CD8-positive, alpha-beta memory T cell (primary cell): ENCODE measurements at regions not wholly inside any gene's neighbourhood (a gene's known extent, or its start where the extent isn't known, plus 50 kb on each side); places are given as distances from the start of the nearest gene placed in this dataset.

Experiments
- CTCF ChIA-PET: fragments of 350-600 bp; sonication (Branson Sonifier 250); formaldehyde crosslinking; loops from one replicate; lab custom pipeline; 2021; ENCODE audit warnings: antibody characterized with exemption; lab: Charles Lee
- POLR2A ChIA-PET: fragments of 350-600 bp; sonication (Branson Sonifier 250); formaldehyde crosslinking; loops from one replicate; lab custom pipeline; 2021; ENCODE audit warnings: antibody characterized with exemption; lab: Charles Lee
- DNase-seq, 5 donors: peaks; one replicate each; pipeline versions ENCODE4 v3.0.0 to v3.0.0-alpha.2; 2020 to 2022; ENCODE audit warnings: mixed read lengths in 1 of 5
- H3K27ac ChIP-seq: one replicate; pipeline ENCODE4 v1.7.0; 2013; ENCODE audit warnings: low read depth, mild to moderate bottlenecking, low read length, moderate library complexity
- H3K27me3 ChIP-seq: 2 replicates; pipeline ENCODE4 v1.7.0; 2013; ENCODE audit warnings: low read length, mild to moderate bottlenecking; ENCODE audit not compliant: insufficient read depth, poor library complexity, severe bottlenecking
- H3K36me3 ChIP-seq: 2 replicates; pipeline ENCODE4 v1.7.0; 2013; ENCODE audit warnings: mild to moderate bottlenecking, low read length, moderate library complexity; ENCODE audit not compliant: insufficient read depth
- H3K4me1 ChIP-seq: 2 replicates; pipeline ENCODE4 v1.7.0; 2013; ENCODE audit warnings: mild to moderate bottlenecking, low read length, moderate library complexity; ENCODE audit not compliant: insufficient read depth
- H3K4me3 ChIP-seq: 2 replicates; pipeline ENCODE4 v1.7.0; 2013; ENCODE audit warnings: mild to moderate bottlenecking, low read length
- H3K9me3 ChIP-seq: 2 replicates; pipeline ENCODE4 v1.7.0; 2013; ENCODE audit warnings: mild to moderate bottlenecking, low read length
- H3K27ac Mint-ChIP-seq, 8 donors: one replicate each; pipeline ENCODE4 v1.8.0; 2020 to 2021; ENCODE audit warnings: mixed read lengths in 8 of 8, mild to moderate bottlenecking in 6 of 8, inconsistent platforms in 3 of 8, moderate library complexity in 3 of 8
- H3K27me3 Mint-ChIP-seq, 2 donors: one replicate each; pipeline ENCODE4 v1.8.0; 2020 to 2021; ENCODE audit warnings: mixed read lengths in 2 of 2, mild to moderate bottlenecking in 1 of 2, moderate library complexity in 1 of 2
- H3K36me3 Mint-ChIP-seq, 3 donors: one replicate each; pipeline ENCODE4 v1.8.0; 2020 to 2021; ENCODE audit warnings: mixed read lengths in 3 of 3, inconsistent platforms in 1 of 3, mild to moderate bottlenecking in 1 of 3
- H3K4me1 Mint-ChIP-seq, 3 donors: one replicate each; pipeline ENCODE4 v1.8.0; 2020 to 2021; ENCODE audit warnings: mixed read lengths in 3 of 3, inconsistent platforms in 1 of 3, mild to moderate bottlenecking in 1 of 3
- H3K4me3 Mint-ChIP-seq, 7 donors: one replicate each; pipeline ENCODE4 v1.8.0; 2020 to 2021; ENCODE audit warnings: mixed read lengths in 7 of 7, mild to moderate bottlenecking in 6 of 7, moderate library complexity in 4 of 7, inconsistent platforms in 2 of 7
- H3K9me3 Mint-ChIP-seq, 5 donors: one replicate each; pipeline ENCODE4 v1.8.0; 2020 to 2022; ENCODE audit warnings: mixed read lengths in 5 of 5, mild to moderate bottlenecking in 3 of 5, moderate library complexity in 2 of 5, inconsistent platforms in 1 of 5

DNA sequence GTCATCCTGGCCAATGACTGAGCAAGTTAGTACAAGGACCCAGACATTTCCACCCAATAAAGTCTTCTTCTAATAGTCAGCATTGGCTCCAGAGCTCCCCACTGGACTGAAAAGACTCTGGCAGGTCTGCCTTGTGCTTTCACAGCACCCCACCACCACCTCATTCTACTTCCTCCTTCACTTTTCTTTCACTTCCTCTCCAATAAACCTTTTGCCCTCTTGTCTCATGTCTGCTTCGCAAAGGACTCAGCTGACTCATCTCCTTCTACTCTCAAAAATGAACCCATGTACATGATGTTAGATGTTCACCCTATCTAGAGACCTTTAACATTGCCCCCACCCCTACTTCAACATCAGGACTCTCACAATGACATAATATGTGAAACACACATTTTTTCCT lies 181.0 kb upstream of the PPP2R3A start:
- no peaks in the 10 kb centered on the region for H3K4me1 ChIP-seq
- no peak for DNase-seq
- ChIA-PET CTCF (no interaction called here), POLR2A (no interaction called here)
- H3K27me3 ChIP-seq: no peaks in the 10 kb centered on the region
- Mint-ChIP-seq H3K4me3 (no peak overlapping the region), H3K9me3 (peaks cover 0 to 4% (median 2%) of the 10 kb centered on the region in 5 donors), H3K4me1 (no peaks in the 10 kb centered on the region), H3K27ac (no peak overlapping the region), H3K36me3 (no peaks in the 10 kb centered on the region), H3K27me3 (peaks cover 0 to 4% of the 10 kb centered on the region in 2 donors)
- H3K36me3 ChIP-seq: no peaks in the 10 kb centered on the region
- H3K9me3 ChIP-seq: no peaks in the 10 kb centered on the region
- no peak overlapping the region for H3K27ac ChIP-seq
- H3K4me3 ChIP-seq: no peak overlapping the region

DNA sequence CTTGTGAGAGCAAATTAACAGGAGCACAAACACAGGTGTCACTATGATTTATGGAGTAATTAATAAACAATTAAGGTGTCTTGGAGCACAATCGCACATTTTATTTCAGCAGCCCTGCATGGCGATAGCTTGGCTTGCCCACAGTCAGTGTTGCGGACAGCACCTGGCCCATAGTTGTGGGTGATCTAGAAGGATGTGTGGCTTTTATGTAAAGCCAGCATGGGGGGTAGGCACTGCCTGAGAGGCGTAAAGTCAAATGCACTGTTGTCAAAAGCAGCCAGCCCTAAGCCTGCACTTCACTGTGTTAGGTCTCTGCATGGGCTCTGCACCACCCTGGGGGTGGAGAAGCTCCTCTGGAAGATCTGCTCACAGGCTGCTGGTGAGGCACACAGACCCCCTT lies 177.4 kb upstream of the PPP2R3A start:
- no peaks in the 10 kb centered on the region for H3K4me1 Mint-ChIP-seq
- DNase-seq: no peak
- peaks cover 0 to 11% (median 4%) of the 10 kb centered on the region in 5 donors for H3K9me3 Mint-ChIP-seq
- Histone ChIP-seq H3K4me1 (no peaks in the 10 kb centered on the region), H3K27me3 (no peaks in the 10 kb centered on the region), H3K4me3 (no peak overlapping the region), H3K9me3 (no peaks in the 10 kb centered on the region), H3K27ac (no peak overlapping the region), H3K36me3 (no peaks in the 10 kb centered on the region)
- H3K27ac Mint-ChIP-seq: no peak overlapping the region
- POLR2A ChIA-PET: no interaction called here
- H3K27me3 Mint-ChIP-seq: no peaks in the 10 kb centered on the region
- H3K36me3 Mint-ChIP-seq: no peaks in the 10 kb centered on the region
- CTCF ChIA-PET: no interaction called here
- no peak overlapping the region for H3K4me3 Mint-ChIP-seq

- no peaks in the 10 kb centered on the region for H3K27me3 Mint-ChIP-seq
- H3K27ac ChIP-seq: no peak overlapping the region
- no peak overlapping the region for H3K4me3 ChIP-seq
- no peaks in the 10 kb centered on the region for H3K36me3 Mint-ChIP-seq
- no peaks in the 10 kb centered on the region for H3K4me1 ChIP-seq
- H3K9me3 Mint-ChIP-seq: peaks cover 0 to 11% (median 4%) of the 10 kb centered on the region in 5 donors
- no peaks in the 10 kb centered on the region for H3K9me3 ChIP-seq
- ChIA-PET POLR2A (no interaction called here), CTCF (no interaction called here)
- no peak overlapping the region for H3K27ac Mint-ChIP-seq
- no peak overlapping the region for H3K4me3 Mint-ChIP-seq
- H3K36me3 ChIP-seq: no peaks in the 10 kb centered on the region
- no peaks in the 10 kb centered on the region for H3K4me1 Mint-ChIP-seq
- DNase-seq: no peak
- H3K27me3 ChIP-seq: no peaks in the 10 kb centered on the region
These were observed 176.6 kb upstream of the PPP2R3A start for GRCh38 chr3:135788978-135789377.

GRCh38 chr3:135792174-135792573 lies 173.4 kb upstream of the PPP2R3A start:
- Mint-ChIP-seq H3K27me3 (peaks cover 0 to 3% of the 10 kb centered on the region in 2 donors), H3K36me3 (no peaks in the 10 kb centered on the region), H3K4me3 (no peak overlapping the region), H3K4me1 (no peaks in the 10 kb centered on the region), H3K27ac (no peak overlapping the region), H3K9me3 (peaks cover 0 to 13% (median 4%) of the 10 kb centered on the region in 5 donors)
- H3K4me3 ChIP-seq: no peak overlapping the region
- H3K27me3 ChIP-seq: no peaks in the 10 kb centered on the region
- CTCF ChIA-PET: no interaction called here
- no peaks in the 10 kb centered on the region for H3K9me3 ChIP-seq
- H3K36me3 ChIP-seq: no peaks in the 10 kb centered on the region
- no peaks in the 10 kb centered on the region for H3K4me1 ChIP-seq
- no peak for DNase-seq
- no peak overlapping the region for H3K27ac ChIP-seq
- POLR2A ChIA-PET: no interaction called here

- no peak overlapping the region for H3K4me3 Mint-ChIP-seq
- H3K27ac Mint-ChIP-seq: no peak overlapping the region
- H3K4me1 Mint-ChIP-seq: no peaks in the 10 kb centered on the region
- H3K4me3 ChIP-seq: no peak overlapping the region
- ChIA-PET CTCF (no interaction called here), POLR2A (no interaction called here)
- H3K9me3 Mint-ChIP-seq: peaks cover 0 to 13% (median 4%) of the 10 kb centered on the region in 5 donors
- H3K27ac ChIP-seq: no peak overlapping the region
- no peaks in the 10 kb centered on the region for H3K9me3 ChIP-seq
- no peaks in the 10 kb centered on the region for H3K36me3 ChIP-seq
- peaks cover 0 to 3% of the 10 kb centered on the region in 2 donors for H3K27me3 Mint-ChIP-seq
- H3K27me3 ChIP-seq: no peaks in the 10 kb centered on the region
- no peaks in the 10 kb centered on the region for H3K36me3 Mint-ChIP-seq
- DNase-seq: no peak
- H3K4me1 ChIP-seq: no peaks in the 10 kb centered on the region
These were observed 172.6 kb upstream of the PPP2R3A start for GRCh38 chr3:135792858-135793475.

DNA sequence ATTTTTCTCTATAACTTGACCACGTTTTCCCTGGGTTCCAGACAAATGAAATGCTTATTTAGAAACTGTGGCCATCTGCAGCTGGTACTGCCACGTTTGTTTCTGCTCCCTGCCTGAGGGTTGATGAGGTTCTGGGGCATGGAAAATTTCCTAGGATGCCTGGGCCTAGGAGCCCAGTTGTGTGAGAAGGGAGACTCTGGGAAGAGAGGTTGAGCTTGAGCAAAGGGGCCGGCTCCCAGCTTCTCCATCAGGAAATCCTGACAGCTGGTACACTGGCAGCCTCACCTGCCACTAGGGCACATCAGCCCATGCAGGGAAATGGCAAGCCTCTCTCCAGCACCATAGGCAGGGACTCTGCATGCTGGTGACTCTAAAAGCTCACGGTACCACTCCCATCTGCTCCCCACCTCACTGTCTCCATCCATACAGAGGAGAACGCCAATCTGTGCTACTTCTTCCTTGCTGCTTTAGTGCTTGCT lies 165.4 kb upstream of the PPP2R3A start:
- Mint-ChIP-seq H3K36me3 (no peaks in the 10 kb centered on the region), H3K27me3 (no peaks in the 10 kb centered on the region), H3K4me3 (no peak overlapping the region), H3K4me1 (no peaks in the 10 kb centered on the region), H3K27ac (no peak overlapping the region), H3K9me3 (no peaks in the 10 kb centered on the region)
- ChIA-PET POLR2A (no interaction called here), CTCF (no interaction called here)
- Histone ChIP-seq H3K4me1 (no peaks in the 10 kb centered on the region), H3K27ac (no peak overlapping the region), H3K27me3 (no peaks in the 10 kb centered on the region), H3K4me3 (no peak overlapping the region), H3K36me3 (no peaks in the 10 kb centered on the region), H3K9me3 (no peaks in the 10 kb centered on the region)
- DNase-seq: no peak

GRCh38 chr3:135801018-135801417 lies 164.5 kb upstream of the PPP2R3A start:
- Mint-ChIP-seq H3K27me3 (no peaks in the 10 kb centered on the region), H3K27ac (no peak overlapping the region), H3K4me3 (no peak overlapping the region), H3K9me3 (no peaks in the 10 kb centered on the region), H3K4me1 (no peaks in the 10 kb centered on the region), H3K36me3 (no peaks in the 10 kb centered on the region)
- no peak for DNase-seq
- Histone ChIP-seq H3K4me1 (no peaks in the 10 kb centered on the region), H3K9me3 (no peaks in the 10 kb centered on the region), H3K27ac (no peak overlapping the region), H3K27me3 (no peaks in the 10 kb centered on the region), H3K36me3 (no peaks in the 10 kb centered on the region), H3K4me3 (no peak overlapping the region)
- CTCF ChIA-PET: no interaction called here
- POLR2A ChIA-PET: no interaction called here

GRCh38 chr3:135802171-135802570 lies 163.4 kb upstream of the PPP2R3A start:
- H3K27me3 Mint-ChIP-seq: no peaks in the 10 kb centered on the region

More at GRCh38 chr3:135802171-135802570, 163.4 kb upstream of the PPP2R3A start:
- H3K27ac Mint-ChIP-seq: no peak overlapping the region
- no peaks in the 10 kb centered on the region for H3K27me3 ChIP-seq
- no peaks in the 10 kb centered on the region for H3K4me1 Mint-ChIP-seq
- CTCF ChIA-PET: no interaction called here
- POLR2A ChIA-PET: no interaction called here
- no peak overlapping the region for H3K27ac ChIP-seq
- H3K4me3 Mint-ChIP-seq: no peak overlapping the region
- H3K9me3 ChIP-seq: no peaks in the 10 kb centered on the region
- DNase-seq: no peak
- no peaks in the 10 kb centered on the region for H3K36me3 ChIP-seq
- H3K4me3 ChIP-seq: no peak overlapping the region
- no peaks in the 10 kb centered on the region for H3K9me3 Mint-ChIP-seq
- H3K4me1 ChIP-seq: no peaks in the 10 kb centered on the region
- H3K36me3 Mint-ChIP-seq: no peaks in the 10 kb centered on the region
